HepG2 (cell line): ENCODE measurements at regions not wholly inside any gene's neighbourhood (a gene's known extent, or its start where the extent isn't known, plus 50 kb on each side); places are given as distances from the start of the nearest gene placed in this dataset.

ENCODE experiments used
- JUND ChIP-seq: sonication (generic); formaldehyde crosslinking; IDR thresholded peaks from 2 replicates; pipeline ENCODE4 v1.8.0; 2022; ENCODE audit warnings: mild to moderate bottlenecking, missing genetic modification reagents
- RBM39 ChIP-seq: fragments of 200-400 bp; formaldehyde crosslinking; IDR thresholded peaks from one replicate; pipeline ENCODE4 v1.6.1; 2018; ENCODE audit warnings: antibody characterized with exemption, mild to moderate bottlenecking, low read depth, low read length; ENCODE audit not compliant: poor library complexity, severe bottlenecking
- ZFP91 ChIP-seq: sonication (generic); formaldehyde crosslinking; IDR thresholded peaks from 2 replicates; pipeline ENCODE4 v1.9.0; 2022; ENCODE audit warnings: missing genetic modification reagents, mild to moderate bottlenecking, borderline replicate concordance
- ZNF232 ChIP-seq: sonication (generic); formaldehyde crosslinking; IDR thresholded peaks from 2 replicates; pipeline ENCODE4 v1.4.0; 2020; ENCODE audit warnings: missing genetic modification reagents, borderline replicate concordance
- TF ChIP-seq, protein P1 (sequence below): sonication (generic); formaldehyde crosslinking; IDR thresholded peaks from 2 replicates; pipeline ENCODE4 v1.5.0; 2020; ENCODE audit warnings: mild to moderate bottlenecking, missing genetic modification reagents, moderate library complexity
- TF ChIP-seq, protein P2 (sequence below): sonication (generic); formaldehyde crosslinking; IDR thresholded peaks from 2 replicates; pipeline ENCODE4 v1.5.0; 2020; ENCODE audit warnings: missing genetic modification reagents, mild to moderate bottlenecking, borderline replicate concordance

GRCh38 chrX:42519666-42520231 is 258.2 kb downstream of the PPP1R2C start:
- TF ChIP-seq, protein P1, sequence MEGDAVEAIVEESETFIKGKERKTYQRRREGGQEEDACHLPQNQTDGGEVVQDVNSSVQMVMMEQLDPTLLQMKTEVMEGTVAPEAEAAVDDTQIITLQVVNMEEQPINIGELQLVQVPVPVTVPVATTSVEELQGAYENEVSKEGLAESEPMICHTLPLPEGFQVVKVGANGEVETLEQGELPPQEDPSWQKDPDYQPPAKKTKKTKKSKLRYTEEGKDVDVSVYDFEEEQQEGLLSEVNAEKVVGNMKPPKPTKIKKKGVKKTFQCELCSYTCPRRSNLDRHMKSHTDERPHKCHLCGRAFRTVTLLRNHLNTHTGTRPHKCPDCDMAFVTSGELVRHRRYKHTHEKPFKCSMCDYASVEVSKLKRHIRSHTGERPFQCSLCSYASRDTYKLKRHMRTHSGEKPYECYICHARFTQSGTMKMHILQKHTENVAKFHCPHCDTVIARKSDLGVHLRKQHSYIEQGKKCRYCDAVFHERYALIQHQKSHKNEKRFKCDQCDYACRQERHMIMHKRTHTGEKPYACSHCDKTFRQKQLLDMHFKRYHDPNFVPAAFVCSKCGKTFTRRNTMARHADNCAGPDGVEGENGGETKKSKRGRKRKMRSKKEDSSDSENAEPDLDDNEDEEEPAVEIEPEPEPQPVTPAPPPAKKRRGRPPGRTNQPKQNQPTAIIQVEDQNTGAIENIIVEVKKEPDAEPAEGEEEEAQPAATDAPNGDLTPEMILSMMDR (CRISPR knock-in tag): no peak
- TF ChIP-seq, protein P2, sequence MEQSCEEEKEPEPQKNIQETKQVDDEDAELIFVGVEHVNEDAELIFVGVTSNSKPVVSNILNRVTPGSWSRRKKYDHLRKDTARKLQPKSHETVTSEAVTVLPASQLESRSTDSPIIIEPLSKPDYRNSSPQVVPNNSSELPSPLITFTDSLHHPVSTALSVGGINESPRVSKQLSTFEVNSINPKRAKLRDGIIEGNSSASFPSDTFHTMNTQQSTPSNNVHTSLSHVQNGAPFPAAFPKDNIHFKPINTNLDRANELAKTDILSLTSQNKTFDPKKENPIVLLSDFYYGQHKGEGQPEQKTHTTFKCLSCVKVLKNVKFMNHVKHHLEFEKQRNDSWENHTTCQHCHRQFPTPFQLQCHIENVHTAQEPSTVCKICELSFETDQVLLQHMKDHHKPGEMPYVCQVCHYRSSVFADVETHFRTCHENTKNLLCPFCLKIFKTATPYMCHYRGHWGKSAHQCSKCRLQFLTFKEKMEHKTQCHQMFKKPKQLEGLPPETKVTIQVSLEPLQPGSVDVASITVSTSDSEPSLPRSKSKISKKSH (CRISPR knock-in tag): no peak
- TF ChIP-seq JUND (CRISPR knock-in tag) (no peak), ZNF232 (CRISPR knock-in tag) (no peak), ZFP91 (CRISPR knock-in tag) (no peak), RBM39 (no peak)
